K562 (cell line): ENCODE measurements at regions not wholly inside any gene's neighbourhood (a gene's known extent, or its start where the extent isn't known, plus 50 kb on each side); places are given as distances from the start of the nearest gene placed in this dataset.
A peak's percentile ranks its signal among the peaks of the same experiment; 100 is the strongest.

Experiments used
- CBFB ChIP-seq: sonication (generic); formaldehyde crosslinking; IDR thresholded peaks from 2 replicates; pipeline ENCODE4 v1.4.0; 2020; ENCODE audit warnings: mild to moderate bottlenecking, missing genetic modification reagents
- FOXA1 ChIP-seq: fragments of 450-650 bp; IDR thresholded peaks from 2 replicates; pipeline ENCODE4 v1.6.1; 2016; ENCODE audit warnings: mild to moderate bottlenecking, borderline replicate concordance
- HCFC1 ChIP-seq: IDR thresholded peaks from 2 replicates; pipeline ENCODE4 v1.6.1; 2012; ENCODE audit warnings: low read depth, low read length, improper control_type of control experiment
- JUND ChIP-seq, 2 experiments: IDR thresholded peaks; 2 replicates in 1 of 2; 3 replicates in 1 of 2; pipeline ENCODE4 v1.6.1; 2011; ENCODE audit warnings: borderline replicate concordance in 2 of 2, low read depth in 2 of 2, low read length in 2 of 2, improper control_type of control experiment in 1 of 2, missing biosample characterization in 1 of 2, missing genetic modification characterization in 1 of 2, missing genetic modification reagents in 1 of 2
- NFIC ChIP-seq: fragments of 450-650 bp; IDR thresholded peaks from 2 replicates; pipeline ENCODE4 v1.6.1; 2017; ENCODE audit warnings: mild to moderate bottlenecking, inconsistent platforms
- TCF7L2 ChIP-seq: fragments of 150-350 bp; IDR thresholded peaks from 2 replicates; pipeline ENCODE4 v1.6.1; 2016; ENCODE audit warnings: low read depth, mild to moderate bottlenecking, low read length, moderate library complexity
- ZNF507 ChIP-seq: conservative IDR thresholded peaks from 2 replicates; pipeline ENCODE4 v1.6.1; 2017; ENCODE audit warnings: missing genetic modification characterization, missing compliant biosample characterization
- ZSCAN32 ChIP-seq: fragments of 450-650 bp; formaldehyde crosslinking; IDR thresholded peaks from 2 replicates; pipeline ENCODE4 v1.4.0; 2020; ENCODE audit warnings: mild to moderate bottlenecking, moderate library complexity
- TF ChIP-seq, protein P1 (sequence below), 3 experiments: fragments of 200-800 bp in 1 of 3; fragments of 250-450 bp in 1 of 3; fragments of 450-650 bp in 1 of 3; sonication (Bioruptor Pico) in 1 of 3; sonication (Bioruptor generic) in 1 of 3; formaldehyde crosslinking in 1 of 3; IDR thresholded peaks; 2 replicates each; pipeline versions ENCODE4 v1.6.1 to v1.8.0; 2016 to 2022; ENCODE audit warnings: mild to moderate bottlenecking in 2 of 3, missing genetic modification characterization in 2 of 3, missing compliant biosample characterization in 1 of 3, moderate library complexity in 1 of 3
- TF ChIP-seq, protein P2 (sequence below): IDR thresholded peaks from 3 replicates; pipeline ENCODE4 v1.6.1; 2011; ENCODE audit warnings: borderline replicate concordance, mild to moderate bottlenecking, moderate library complexity; ENCODE audit not compliant: insufficient read length; ENCODE audit errors: extremely low read depth

DNA sequence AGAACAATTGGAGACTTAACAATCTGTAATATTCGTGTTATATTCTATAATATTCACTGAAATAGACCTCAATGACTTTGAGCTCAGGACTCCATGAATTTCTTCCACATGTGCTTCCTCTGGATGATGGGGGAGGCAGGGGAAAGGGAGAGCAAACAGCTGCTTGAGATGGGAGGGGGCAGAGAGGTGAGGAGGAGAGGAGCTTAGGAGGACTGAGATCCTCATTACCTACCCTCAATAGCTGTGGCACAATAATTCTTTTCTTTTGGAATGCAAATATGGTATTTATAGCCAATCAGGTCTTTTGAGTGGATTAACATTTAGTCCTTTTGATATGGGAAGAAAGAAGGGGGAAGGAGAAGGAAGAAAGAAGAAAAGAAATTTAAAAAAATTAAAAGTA lies 64.1 kb upstream of the ZNF217 start (continued):
- no peak for TF ChIP-seq TCF7L2
- no peak for TF ChIP-seq CBFB
- TF ChIP-seq, protein P1, sequence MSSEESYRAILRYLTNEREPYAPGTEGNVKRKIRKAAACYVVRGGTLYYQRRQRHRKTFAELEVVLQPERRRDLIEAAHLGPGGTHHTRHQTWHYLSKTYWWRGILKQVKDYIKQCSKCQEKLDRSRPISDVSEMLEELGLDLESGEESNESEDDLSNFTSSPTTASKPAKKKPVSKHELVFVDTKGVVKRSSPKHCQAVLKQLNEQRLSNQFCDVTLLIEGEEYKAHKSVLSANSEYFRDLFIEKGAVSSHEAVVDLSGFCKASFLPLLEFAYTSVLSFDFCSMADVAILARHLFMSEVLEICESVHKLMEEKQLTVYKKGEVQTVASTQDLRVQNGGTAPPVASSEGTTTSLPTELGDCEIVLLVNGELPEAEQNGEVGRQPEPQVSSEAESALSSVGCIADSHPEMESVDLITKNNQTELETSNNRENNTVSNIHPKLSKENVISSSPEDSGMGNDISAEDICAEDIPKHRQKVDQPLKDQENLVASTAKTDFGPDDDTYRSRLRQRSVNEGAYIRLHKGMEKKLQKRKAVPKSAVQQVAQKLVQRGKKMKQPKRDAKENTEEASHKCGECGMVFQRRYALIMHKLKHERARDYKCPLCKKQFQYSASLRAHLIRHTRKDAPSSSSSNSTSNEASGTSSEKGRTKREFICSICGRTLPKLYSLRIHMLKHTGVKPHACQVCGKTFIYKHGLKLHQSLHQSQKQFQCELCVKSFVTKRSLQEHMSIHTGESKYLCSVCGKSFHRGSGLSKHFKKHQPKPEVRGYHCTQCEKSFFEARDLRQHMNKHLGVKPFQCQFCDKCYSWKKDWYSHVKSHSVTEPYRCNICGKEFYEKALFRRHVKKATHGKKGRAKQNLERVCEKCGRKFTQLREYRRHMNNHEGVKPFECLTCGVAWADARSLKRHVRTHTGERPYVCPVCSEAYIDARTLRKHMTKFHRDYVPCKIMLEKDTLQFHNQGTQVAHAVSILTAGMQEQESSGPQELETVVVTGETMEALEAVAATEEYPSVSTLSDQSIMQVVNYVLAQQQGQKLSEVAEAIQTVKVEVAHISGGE (CRISPR knock-in tag; IDR thresholded peaks at IDR 0.05) = peak in 1 of 3 experiments; percentile 95; a peak in 2 of 6 replicates
- TF ChIP-seq NFIC = peak; percentile 49; the same call in 1 of the 2 replicates
- TF ChIP-seq ZNF507 = no peak
- TF ChIP-seq FOXA1 = no peak
- TF ChIP-seq ZSCAN32 (CRISPR knock-in tag) = no peak
- no peak for TF ChIP-seq JUND (IDR thresholded peaks at IDR 0.05; ENCODE audit: borderline replicate concordance, low read depth, low read length)
- TF ChIP-seq JUND (tag; IDR thresholded peaks at IDR 0.05; ENCODE audit: borderline replicate concordance, low read depth, low read length) = no peak
- TF ChIP-seq HCFC1 = no peak
- TF ChIP-seq, protein P2, sequence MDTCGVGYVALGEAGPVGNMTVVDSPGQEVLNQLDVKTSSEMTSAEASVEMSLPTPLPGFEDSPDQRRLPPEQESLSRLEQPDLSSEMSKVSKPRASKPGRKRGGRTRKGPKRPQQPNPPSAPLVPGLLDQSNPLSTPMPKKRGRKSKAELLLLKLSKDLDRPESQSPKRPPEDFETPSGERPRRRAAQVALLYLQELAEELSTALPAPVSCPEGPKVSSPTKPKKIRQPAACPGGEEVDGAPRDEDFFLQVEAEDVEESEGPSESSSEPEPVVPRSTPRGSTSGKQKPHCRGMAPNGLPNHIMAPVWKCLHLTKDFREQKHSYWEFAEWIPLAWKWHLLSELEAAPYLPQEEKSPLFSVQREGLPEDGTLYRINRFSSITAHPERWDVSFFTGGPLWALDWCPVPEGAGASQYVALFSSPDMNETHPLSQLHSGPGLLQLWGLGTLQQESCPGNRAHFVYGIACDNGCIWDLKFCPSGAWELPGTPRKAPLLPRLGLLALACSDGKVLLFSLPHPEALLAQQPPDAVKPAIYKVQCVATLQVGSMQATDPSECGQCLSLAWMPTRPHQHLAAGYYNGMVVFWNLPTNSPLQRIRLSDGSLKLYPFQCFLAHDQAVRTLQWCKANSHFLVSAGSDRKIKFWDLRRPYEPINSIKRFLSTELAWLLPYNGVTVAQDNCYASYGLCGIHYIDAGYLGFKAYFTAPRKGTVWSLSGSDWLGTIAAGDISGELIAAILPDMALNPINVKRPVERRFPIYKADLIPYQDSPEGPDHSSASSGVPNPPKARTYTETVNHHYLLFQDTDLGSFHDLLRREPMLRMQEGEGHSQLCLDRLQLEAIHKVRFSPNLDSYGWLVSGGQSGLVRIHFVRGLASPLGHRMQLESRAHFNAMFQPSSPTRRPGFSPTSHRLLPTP = no peak
